BLaER1 (cell line): ENCODE measurements at regions not wholly inside any gene's neighbourhood (a gene's known extent, or its start where the extent isn't known, plus 50 kb on each side); places are given as distances from the start of the nearest gene placed in this dataset.
"Not testable (repeated sequence)": the region's sequence is repeated elsewhere in the genome, so short reads cannot be mapped to it uniquely, and the experiment has no call there.

ENCODE experiments used
- H3K27ac ChIP-seq: shearing (Covaris generic); formaldehyde crosslinking; 2 replicates; pipeline ENCODE4 v1.8.1; 2022
- H3K27me3 ChIP-seq: shearing (Covaris generic); formaldehyde crosslinking; 2 replicates; pipeline ENCODE4 v1.8.1; 2022
- H3K36me3 ChIP-seq: shearing (Covaris generic); formaldehyde crosslinking; 2 replicates; pipeline ENCODE4 v1.8.1; 2022
- H3K4me1 ChIP-seq: shearing (Covaris generic); formaldehyde crosslinking; 2 replicates; pipeline ENCODE4 v1.8.1; 2022
- H3K4me2 ChIP-seq: shearing (Covaris generic); formaldehyde crosslinking; 2 replicates; pipeline ENCODE4 v1.8.1; 2022
- H3K4me3 ChIP-seq: shearing (Covaris generic); formaldehyde crosslinking; 2 replicates; pipeline ENCODE4 v1.8.1; 2022
- H3K9ac ChIP-seq: shearing (Covaris generic); formaldehyde crosslinking; 2 replicates; pipeline ENCODE4 v1.8.1; 2022
- H3K9me3 ChIP-seq: shearing (Covaris generic); formaldehyde crosslinking; 2 replicates; pipeline ENCODE4 v1.8.1; 2022
- H4K20me1 ChIP-seq: shearing (Covaris generic); formaldehyde crosslinking; 2 replicates; pipeline ENCODE4 v1.8.1; 2022
- Cebpa-rat ChIP-seq: shearing (Covaris generic); IDR thresholded peaks from 2 replicates; pipeline ENCODE4 v1.8.1; 2022

DNA sequence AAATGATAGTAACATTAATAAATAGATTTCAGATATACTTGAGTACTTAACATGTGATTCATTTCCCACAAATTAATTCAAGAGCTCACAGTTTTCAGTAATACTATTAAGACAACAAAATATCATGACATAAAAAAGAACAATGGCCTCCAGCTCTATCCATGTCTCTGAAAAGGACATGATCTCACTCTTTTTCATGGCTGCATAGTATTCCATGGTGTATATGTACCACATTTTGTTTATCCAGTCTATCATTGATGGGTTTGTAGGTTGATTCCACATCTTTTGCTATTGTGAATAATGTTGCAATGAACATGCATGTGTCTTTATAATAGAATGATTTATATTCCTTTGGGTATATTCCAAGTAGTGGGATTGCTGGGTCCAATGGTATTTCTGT, 1012.8 kb upstream of the ALCAM start:
- no peaks in the 10 kb centered on the region for H3K27me3 ChIP-seq
- H3K36me3 ChIP-seq = no peaks in the 10 kb centered on the region
- no peak for TF ChIP-seq Cebpa-rat
- H3K4me2 ChIP-seq = no peak overlapping the region
- no peak overlapping the region for H3K4me3 ChIP-seq
- no peak overlapping the region for H3K27ac ChIP-seq
- H4K20me1 ChIP-seq = no peaks in the 10 kb centered on the region
- H3K4me1 ChIP-seq = no peaks in the 10 kb centered on the region
- H3K9ac ChIP-seq = no peak overlapping the region
- no peaks in the 10 kb centered on the region for H3K9me3 ChIP-seq

DNA sequence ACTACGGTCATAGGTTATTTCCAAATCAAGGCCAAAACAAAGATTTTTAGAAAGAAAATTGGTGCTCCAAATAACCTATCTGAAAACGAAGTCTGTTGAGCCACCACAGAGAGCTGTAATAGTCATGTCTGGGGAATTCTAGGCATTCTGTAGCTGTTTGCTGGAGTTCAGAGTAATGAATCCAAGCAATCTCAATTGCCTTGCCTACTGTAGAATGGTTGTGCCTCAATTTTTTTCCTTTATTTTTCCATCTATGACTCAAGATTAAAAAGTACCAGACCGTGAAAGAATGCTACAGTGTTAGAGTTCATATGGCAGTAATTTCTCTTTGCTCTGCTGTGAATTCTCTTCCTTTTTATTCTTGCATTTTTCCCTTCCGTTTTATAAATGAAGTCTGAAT, 1007.2 kb upstream of the ALCAM start:
- no peak for TF ChIP-seq Cebpa-rat
- Histone ChIP-seq H3K4me3 (no peak overlapping the region), H4K20me1 (no peaks in the 10 kb centered on the region), H3K27me3 (no peaks in the 10 kb centered on the region), H3K4me1 (no peaks in the 10 kb centered on the region), H3K4me2 (no peak overlapping the region), H3K9me3 (no peaks in the 10 kb centered on the region), H3K27ac (no peak overlapping the region), H3K9ac (no peak overlapping the region), H3K36me3 (no peaks in the 10 kb centered on the region)

DNA sequence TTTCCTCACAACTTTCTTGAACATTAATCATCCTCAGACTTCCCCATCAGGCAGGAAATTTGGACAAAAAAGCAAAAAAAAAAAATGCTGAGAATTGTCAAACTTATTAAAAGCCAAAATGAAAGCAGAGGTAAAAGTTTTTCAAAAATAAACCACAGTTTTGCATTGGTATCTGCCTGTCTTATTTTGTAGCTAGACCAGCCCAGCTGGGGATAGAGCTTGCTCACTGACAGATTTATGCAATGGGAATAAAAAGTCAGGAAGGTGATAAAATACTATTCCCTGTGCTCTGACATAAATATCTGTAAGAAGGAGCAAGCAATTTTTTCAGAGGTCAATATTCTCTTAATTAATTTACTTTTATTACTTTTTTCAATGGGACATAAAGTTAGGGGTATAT, 1006.7 kb upstream of the ALCAM start:
- Histone ChIP-seq H3K27ac (no peak overlapping the region), H4K20me1 (no peaks in the 10 kb centered on the region), H3K9ac (no peak overlapping the region), H3K4me2 (no peak overlapping the region), H3K9me3 (no peaks in the 10 kb centered on the region), H3K4me3 (no peak overlapping the region), H3K4me1 (no peaks in the 10 kb centered on the region), H3K36me3 (no peaks in the 10 kb centered on the region), H3K27me3 (no peaks in the 10 kb centered on the region)
- no peak for TF ChIP-seq Cebpa-rat

DNA sequence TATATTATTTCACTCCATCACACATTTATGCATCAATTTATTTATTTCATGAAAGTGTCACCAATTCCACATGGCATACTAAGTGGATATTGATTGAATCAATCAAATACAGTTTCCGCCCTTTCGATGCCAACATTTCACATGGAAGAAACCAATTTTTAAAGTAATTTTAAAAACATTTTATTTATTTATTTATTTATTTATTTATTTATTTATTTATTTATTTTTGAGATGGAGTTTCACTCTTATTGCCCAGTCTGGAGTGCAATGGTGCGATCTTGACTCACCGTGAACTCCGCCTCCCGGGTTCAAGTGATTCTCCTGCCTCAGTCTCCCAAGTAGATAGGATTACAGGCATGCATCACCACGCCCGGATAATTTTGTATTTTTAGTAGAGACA, 1005.0 kb upstream of the ALCAM start:
- H3K36me3 ChIP-seq, H3K27ac ChIP-seq, H3K4me1 ChIP-seq, H3K4me3 ChIP-seq, H3K9ac ChIP-seq, H4K20me1 ChIP-seq, H3K4me2 ChIP-seq, H3K9me3 ChIP-seq, H3K27me3 ChIP-seq: not testable (repeated sequence)

DNA sequence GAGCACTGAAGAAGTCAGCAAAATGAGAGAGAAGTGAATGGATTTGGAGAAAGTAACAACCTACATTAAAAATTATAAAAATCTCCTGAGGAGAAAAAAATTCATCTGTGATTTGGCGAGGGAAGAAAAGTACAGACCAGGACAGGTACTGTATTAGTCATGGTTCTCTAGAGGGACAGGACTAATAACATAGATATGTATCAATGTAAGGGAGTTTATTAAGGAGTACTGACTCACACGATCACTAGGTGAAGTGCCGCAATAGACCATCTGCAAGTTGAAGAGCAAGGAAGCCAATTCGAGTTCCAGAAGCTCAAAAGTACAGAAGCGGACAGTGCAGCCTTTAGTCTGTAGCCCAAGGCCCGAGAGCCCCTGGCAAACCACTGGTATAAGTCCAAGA, 1004.4 kb upstream of the ALCAM start:
- Histone ChIP-seq H3K9me3 (no peaks in the 10 kb centered on the region), H3K27me3 (no peaks in the 10 kb centered on the region), H3K4me1 (no peaks in the 10 kb centered on the region), H3K4me2 (no peak overlapping the region), H4K20me1 (no peaks in the 10 kb centered on the region), H3K9ac (no peak overlapping the region), H3K36me3 (no peaks in the 10 kb centered on the region), H3K4me3 (no peak overlapping the region), H3K27ac (no peak overlapping the region)
- no peak for TF ChIP-seq Cebpa-rat

DNA sequence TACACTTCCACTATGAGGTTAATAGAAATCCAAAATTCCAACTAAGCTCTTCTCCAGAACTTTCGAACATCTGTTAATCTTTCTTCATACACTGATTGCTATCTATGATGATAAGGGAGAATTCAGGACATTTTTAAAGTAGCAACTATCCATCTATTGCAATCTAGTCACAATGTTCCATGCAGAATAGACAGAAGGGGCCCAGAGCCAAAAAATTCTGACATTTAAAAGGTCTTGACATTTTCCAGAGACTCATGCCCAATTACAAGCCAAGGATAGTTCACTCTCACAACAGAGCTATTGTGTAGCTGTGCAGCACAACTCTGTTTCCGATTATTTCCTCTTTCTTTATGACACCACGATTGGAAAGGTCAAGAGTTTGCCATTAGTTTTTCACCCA, 999.7 kb upstream of the ALCAM start:
- Histone ChIP-seq H3K27me3 (no peaks in the 10 kb centered on the region), H3K9ac (no peak overlapping the region), H3K4me2 (no peak overlapping the region), H3K9me3 (no peaks in the 10 kb centered on the region), H3K36me3 (no peaks in the 10 kb centered on the region), H4K20me1 (no peaks in the 10 kb centered on the region), H3K4me1 (no peaks in the 10 kb centered on the region), H3K27ac (no peak overlapping the region), H3K4me3 (no peak overlapping the region)
- TF ChIP-seq Cebpa-rat = no peak

DNA sequence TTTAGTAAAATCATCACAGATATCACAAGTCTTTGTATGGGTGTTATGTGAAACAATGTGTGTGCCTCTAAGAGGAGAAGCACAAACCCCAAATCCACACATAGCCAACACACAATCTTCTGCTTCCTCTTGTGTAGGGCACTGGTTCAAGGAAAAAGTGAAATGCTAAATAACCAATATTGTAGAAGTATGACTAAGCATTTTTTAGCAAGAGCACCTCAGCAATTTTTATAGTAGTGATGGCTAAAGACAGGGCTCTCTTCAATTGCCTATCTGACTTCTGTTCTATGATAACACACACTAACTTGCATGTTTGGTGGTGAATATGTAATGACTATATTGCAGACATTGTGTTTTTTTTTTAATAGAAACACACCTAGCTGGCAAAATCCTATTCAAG, 997.9 kb upstream of the ALCAM start:
- Histone ChIP-seq H3K4me3 (no peak overlapping the region), H3K9me3 (no peaks in the 10 kb centered on the region), H3K27ac (no peak overlapping the region), H3K36me3 (no peaks in the 10 kb centered on the region), H3K4me1 (no peaks in the 10 kb centered on the region), H3K27me3 (no peaks in the 10 kb centered on the region), H3K9ac (no peak overlapping the region), H4K20me1 (no peaks in the 10 kb centered on the region), H3K4me2 (no peak overlapping the region)
- TF ChIP-seq Cebpa-rat = no peak

DNA sequence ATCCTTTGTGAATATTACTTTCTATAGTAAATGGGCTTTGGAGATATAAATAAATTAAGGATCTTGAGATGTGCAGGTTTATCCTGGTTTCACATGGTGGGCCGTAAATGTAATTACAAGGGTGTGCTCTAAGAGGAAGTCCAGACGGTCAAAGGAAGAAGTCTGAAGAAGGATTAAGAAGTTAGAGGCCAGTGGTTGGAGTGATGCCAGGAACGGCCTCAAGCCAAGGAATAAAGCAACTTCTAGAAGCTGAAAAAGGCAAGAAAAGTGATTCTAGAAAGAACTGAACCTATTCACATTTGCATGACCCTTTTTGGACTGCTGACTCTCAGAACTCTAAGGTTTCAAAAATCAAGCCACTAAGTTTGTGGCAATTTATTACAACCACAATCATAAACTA, 981.3 kb upstream of the ALCAM start:
- Histone ChIP-seq H3K4me2 (no peak overlapping the region), H3K9me3 (no peaks in the 10 kb centered on the region), H3K9ac (no peak overlapping the region), H3K4me1 (no peaks in the 10 kb centered on the region), H3K27me3 (no peaks in the 10 kb centered on the region), H3K36me3 (no peaks in the 10 kb centered on the region), H4K20me1 (no peaks in the 10 kb centered on the region), H3K4me3 (no peak overlapping the region), H3K27ac (no peak overlapping the region)
- no peak for TF ChIP-seq Cebpa-rat

DNA sequence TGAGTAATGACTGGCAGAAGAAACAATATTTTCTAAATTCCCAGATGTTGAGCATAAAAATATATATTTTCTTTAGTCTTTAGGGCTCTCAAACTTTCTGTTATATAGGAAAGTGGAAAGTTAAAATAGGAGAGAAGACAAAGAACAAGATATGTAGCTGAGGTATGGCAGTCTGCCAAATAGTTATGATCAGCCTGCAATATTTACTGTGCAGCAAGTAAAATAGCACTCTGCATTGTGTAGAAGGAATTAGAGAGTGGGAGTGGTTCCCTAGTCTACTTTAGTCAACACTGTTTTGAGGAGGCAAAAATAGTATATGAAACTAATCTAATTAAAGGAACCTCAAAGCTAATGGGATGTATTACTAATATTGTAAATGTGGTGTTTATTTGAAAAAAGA, 978.1 kb upstream of the ALCAM start:
- H3K4me2 ChIP-seq = no peak overlapping the region
- no peaks in the 10 kb centered on the region for H3K27me3 ChIP-seq
- H3K4me1 ChIP-seq = no peaks in the 10 kb centered on the region
- H3K4me3 ChIP-seq = no peak overlapping the region
- H3K36me3 ChIP-seq = no peaks in the 10 kb centered on the region
- H4K20me1 ChIP-seq = no peaks in the 10 kb centered on the region
- no peaks in the 10 kb centered on the region for H3K9me3 ChIP-seq
- TF ChIP-seq Cebpa-rat = no peak
- no peak overlapping the region for H3K9ac ChIP-seq
- H3K27ac ChIP-seq = no peak overlapping the region

DNA sequence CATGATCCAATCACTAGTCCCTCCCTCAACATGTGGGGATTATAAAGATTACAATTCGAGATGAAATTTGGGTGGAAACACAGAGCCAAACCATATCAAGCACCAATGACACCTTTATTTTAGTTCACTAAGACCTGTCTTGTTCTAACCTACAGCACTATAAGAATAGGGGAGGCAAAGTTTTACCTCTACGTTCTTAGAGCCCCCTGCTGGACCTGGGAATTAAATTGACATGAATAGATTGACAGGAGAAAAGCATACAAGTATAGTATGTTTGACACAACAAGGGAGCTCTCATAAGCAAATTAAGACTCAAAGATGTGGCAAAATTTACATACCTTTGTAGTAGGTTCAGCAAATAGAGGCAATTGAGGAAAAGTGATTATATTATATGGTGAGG, 974.4 kb upstream of the ALCAM start:
- no peak overlapping the region for H3K9ac ChIP-seq
- H3K4me2 ChIP-seq = no peak overlapping the region
- no peak for TF ChIP-seq Cebpa-rat
- no peaks in the 10 kb centered on the region for H3K4me1 ChIP-seq
- H3K36me3 ChIP-seq = no peaks in the 10 kb centered on the region
- H3K27ac ChIP-seq = no peak overlapping the region
- no peaks in the 10 kb centered on the region for H3K27me3 ChIP-seq
- H4K20me1 ChIP-seq = no peaks in the 10 kb centered on the region
- H3K4me3 ChIP-seq = no peak overlapping the region
- no peaks in the 10 kb centered on the region for H3K9me3 ChIP-seq

DNA sequence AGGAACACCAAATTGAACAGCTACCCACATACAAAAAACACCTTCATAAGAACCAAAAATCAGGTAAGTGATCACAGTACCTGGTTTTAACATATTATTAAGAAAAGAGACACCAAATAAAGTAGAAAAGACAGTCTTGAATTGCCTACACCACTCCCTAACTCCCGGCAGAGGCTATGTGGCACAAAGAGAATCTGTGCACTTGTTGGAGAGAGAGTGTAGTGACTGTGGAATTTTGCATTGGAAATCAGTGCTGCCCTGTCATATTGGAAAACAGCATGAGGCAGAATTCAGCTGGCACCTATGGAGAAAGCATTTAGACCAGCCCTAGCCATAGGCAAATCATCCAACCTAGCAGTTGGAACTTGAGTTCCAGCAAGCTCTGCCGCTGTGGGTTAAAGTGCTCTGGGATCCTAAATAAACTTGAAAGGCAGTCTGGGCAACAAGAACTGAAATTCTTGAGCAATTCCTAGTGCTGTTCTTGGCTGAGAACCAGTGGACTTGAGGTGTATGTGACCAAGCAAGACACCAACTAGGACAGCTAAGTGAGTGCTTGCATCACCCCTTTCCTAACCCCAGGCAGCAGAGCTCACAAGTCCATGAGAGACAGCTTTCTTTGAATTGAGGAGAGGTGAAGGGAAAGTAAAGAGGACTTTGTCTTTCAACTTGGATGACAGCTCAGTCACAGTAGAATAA, 969.6 kb upstream of the ALCAM start:
- Histone ChIP-seq H4K20me1 (no peaks in the 10 kb centered on the region), H3K9me3 (peaks cover 9% of the 10 kb centered on the region; the same call in 1 of the 2 replicates), H3K27me3 (no peaks in the 10 kb centered on the region), H3K4me1 (no peaks in the 10 kb centered on the region), H3K36me3 (no peaks in the 10 kb centered on the region), H3K4me3 (no peak overlapping the region), H3K4me2 (no peak overlapping the region), H3K9ac (no peak overlapping the region), H3K27ac (no peak overlapping the region)
- TF ChIP-seq Cebpa-rat = no peak
